Uterus (tissue), 3 donors: ENCODE measurements at regions not wholly inside any gene's neighbourhood (a gene's known extent, or its start where the extent isn't known, plus 50 kb on each side); places are given as distances from the start of the nearest gene placed in this dataset.
A peak's percentile ranks its signal among the peaks of the same experiment; 100 is the strongest.

ENCODE experiments used
- DNase-seq, 2 donors: peaks; one replicate each; pipeline ENCODE4 v3.0.0-alpha.2; 2019 to 2020
- H3K27ac ChIP-seq, 2 donors: fragments of 200-600 bp; sonication (generic); 1 replicate in 1 of 2; 2 replicates in 1 of 2; pipeline ENCODE4 v1.5.1; 2016 to 2018
- H3K27me3 ChIP-seq, 2 donors: fragments of 200-600 bp; sonication (generic); one replicate each; pipeline ENCODE4 v1.5.1; 2018 to 2019; ENCODE audit warnings: control low read depth in 1 of 2
- H3K36me3 ChIP-seq, 2 donors: fragments of 200-600 bp; sonication (generic); one replicate each; pipeline ENCODE4 v1.5.1; 2019; ENCODE audit warnings: control low read depth in 1 of 2
- H3K4me1 ChIP-seq, 2 donors: fragments of 200-600 bp; sonication (generic); one replicate each; pipeline ENCODE4 v1.5.1; 2018 to 2019; ENCODE audit warnings: control low read depth in 1 of 2
- H3K4me3 ChIP-seq, 2 donors: fragments of 200-600 bp; sonication (generic); 1 replicate in 1 of 2; 2 replicates in 1 of 2; pipeline ENCODE4 v1.5.1; 2018 to 2019; ENCODE audit warnings: mild to moderate bottlenecking in 1 of 2
- H3K9me3 ChIP-seq, 2 donors: fragments of 200-600 bp; sonication (generic); one replicate each; pipeline ENCODE4 v1.5.1; 2019; ENCODE audit warnings: control low read depth in 1 of 2
- CTCF ChIP-seq, 4 experiments: fragments of 200-600 bp in 2 of 4; fragments of 450-650 bp in 2 of 4; sonication (generic) in 2 of 4; IDR thresholded peaks; one replicate each; pipeline ENCODE4 v1.5.1; 2016 to 2019; ENCODE audit warnings: antibody characterized with exemption in 4 of 4, mild to moderate bottlenecking in 2 of 4, moderate library complexity in 1 of 4
- POLR2A ChIP-seq, 2 donors: fragments of 450-650 bp; IDR thresholded peaks; one replicate each; pipeline ENCODE4 v1.6.1; 2016; ENCODE audit warnings: antibody characterized with exemption in 2 of 2, mild to moderate bottlenecking in 1 of 2, moderate library complexity in 1 of 2
- intact Hi-C: fragments of 100-400 bp; cut with DNase I; formaldehyde crosslinking; loops from one replicate; pipeline ENCODE4 v1.15.1; 2023; ENCODE audit warnings: low total_unique reads
- donor health status: DM: yes; HTN: yes; CAD: no.

- Histone ChIP-seq H3K36me3 (no peaks in the 10 kb centered on the region), H3K4me3 (no peak overlapping the region), H3K27me3 (no peaks in the 10 kb centered on the region), H3K9me3 (no peaks in the 10 kb centered on the region), H3K27ac (no peak overlapping the region), H3K4me1 (no peaks in the 10 kb centered on the region)
- no peak for DNase-seq
- TF ChIP-seq POLR2A (IDR thresholded peaks at IDR 0.05) (no peak), CTCF (IDR thresholded peaks at IDR 0.05) (no peak)
- intact Hi-C loops, result no loop called here
Measured at GRCh38 chr10:113474752-113475151, 78.1 kb upstream of the HABP2 start.

DNA sequence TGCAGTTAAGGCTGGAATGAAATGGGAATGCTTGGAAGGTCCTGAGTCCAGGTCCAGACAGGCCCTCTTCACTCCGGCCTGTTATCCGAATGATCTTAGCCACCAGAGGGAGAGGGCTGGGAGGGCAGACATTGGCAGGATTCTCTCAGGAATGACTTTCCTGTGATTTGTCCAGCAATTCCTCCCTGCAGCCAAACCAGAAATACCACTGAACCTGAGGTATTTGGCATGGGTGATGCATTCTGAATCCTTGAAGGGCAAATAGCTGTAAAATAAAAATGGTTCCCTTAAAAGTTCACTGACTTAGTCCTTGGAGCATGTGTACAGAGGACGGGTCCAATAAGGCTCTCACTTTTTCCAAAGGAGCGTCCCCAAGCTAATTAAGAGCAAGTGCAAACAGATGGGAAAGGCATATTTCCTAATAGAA, 77.5 kb upstream of the HABP2 start:
- intact Hi-C loops, result no loop called here
- Histone ChIP-seq H3K4me3 (no peak overlapping the region), H3K9me3 (no peaks in the 10 kb centered on the region), H3K4me1 (no peaks in the 10 kb centered on the region), H3K27ac (no peak overlapping the region), H3K36me3 (no peaks in the 10 kb centered on the region), H3K27me3 (no peaks in the 10 kb centered on the region)
- TF ChIP-seq POLR2A (IDR thresholded peaks at IDR 0.05), result no peak
- no peak for TF ChIP-seq CTCF (IDR thresholded peaks at IDR 0.05)
- DNase-seq, result no peak

GRCh38 chr10:113476191-113476590, 76.7 kb upstream of the HABP2 start:
- TF ChIP-seq CTCF (IDR thresholded peaks at IDR 0.05) (no peak), POLR2A (IDR thresholded peaks at IDR 0.05) (no peak)
- H3K4me1 ChIP-seq, result no peaks in the 10 kb centered on the region
- H3K9me3 ChIP-seq, result no peaks in the 10 kb centered on the region
- intact Hi-C loops, result no loop called here
- peak in 1 of 2 donors; percentile 34 for DNase-seq
- H3K27ac ChIP-seq, result peak overlapping the region; percentile 19 to 52
- no peaks in the 10 kb centered on the region for H3K27me3 ChIP-seq
- H3K4me3 ChIP-seq, result no peak overlapping the region
- H3K36me3 ChIP-seq, result no peaks in the 10 kb centered on the region

DNA sequence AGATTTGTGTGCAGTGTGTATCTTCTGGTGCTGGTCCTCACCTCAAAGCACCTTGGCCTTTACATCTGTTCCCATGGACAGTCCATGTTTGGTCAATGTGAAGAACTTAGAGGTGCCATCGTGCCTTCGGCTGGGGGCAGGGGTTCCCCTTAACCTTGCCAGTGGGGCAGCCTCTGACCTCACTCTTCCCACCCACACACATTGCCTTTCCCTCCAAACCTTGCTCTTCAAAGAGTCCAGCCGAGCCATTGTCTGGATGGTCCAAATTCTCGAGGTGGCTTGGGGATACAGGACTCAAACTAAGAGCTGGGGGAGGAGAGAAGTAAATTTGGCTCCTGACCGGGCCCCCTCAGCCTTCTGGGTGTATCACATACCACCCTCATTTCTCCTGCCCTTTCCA, 76.2 kb upstream of the HABP2 start:
- TF ChIP-seq CTCF (IDR thresholded peaks at IDR 0.05), result no peak
- TF ChIP-seq POLR2A (IDR thresholded peaks at IDR 0.05), result no peak
- Histone ChIP-seq H3K36me3 (no peaks in the 10 kb centered on the region), H3K9me3 (no peaks in the 10 kb centered on the region), H3K4me3 (no peak overlapping the region), H3K27me3 (no peaks in the 10 kb centered on the region), H3K27ac (peak overlapping the region; percentile 19 to 52), H3K4me1 (no peaks in the 10 kb centered on the region)
- intact Hi-C loops, result no loop called here
- no peak for DNase-seq

DNA sequence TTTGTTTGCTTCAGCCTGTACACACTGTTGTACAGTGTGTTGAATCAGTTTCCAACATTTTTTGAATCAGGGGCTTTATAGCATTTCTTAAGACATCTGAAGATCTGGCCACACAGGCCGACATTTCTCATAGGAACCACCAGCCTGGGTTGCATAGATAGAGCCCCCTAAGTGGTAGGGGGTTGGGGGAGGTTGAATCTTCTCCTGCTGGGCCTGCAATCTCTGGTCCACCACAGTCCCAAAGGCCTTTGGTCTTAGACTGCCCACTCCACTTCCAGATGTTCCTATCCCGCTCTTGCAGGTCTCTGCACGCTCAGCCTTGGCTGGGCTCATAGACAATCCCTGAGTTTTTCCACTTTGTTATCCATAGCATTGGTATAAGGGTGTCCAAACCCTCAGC, 75.4 kb upstream of the HABP2 start:
- Histone ChIP-seq H3K9me3 (no peaks in the 10 kb centered on the region), H3K27ac (no peak overlapping the region), H3K4me3 (no peak overlapping the region), H3K4me1 (no peaks in the 10 kb centered on the region), H3K27me3 (no peaks in the 10 kb centered on the region), H3K36me3 (no peaks in the 10 kb centered on the region)
- intact Hi-C loops, result no loop called here
- no peak for DNase-seq
- TF ChIP-seq CTCF (IDR thresholded peaks at IDR 0.05) (no peak), POLR2A (IDR thresholded peaks at IDR 0.05) (no peak)
